Ovary (tissue), 3 donors: ENCODE measurements at regions not wholly inside any gene's neighbourhood (a gene's known extent, or its start where the extent isn't known, plus 50 kb on each side); places are given as distances from the start of the nearest gene placed in this dataset.

Source experiments
- POLR2A ChIP-seq: fragments of 450-650 bp; IDR thresholded peaks from one replicate; pipeline ENCODE4 v1.6.1; 2017; ENCODE audit warnings: antibody characterized with exemption, mild to moderate bottlenecking, moderate library complexity
- TF ChIP-seq, protein P1 (sequence below), 3 donors: fragments of 450-650 bp in 2 of 3; fragments of 200-600 bp in 1 of 3; IDR thresholded peaks; one replicate each; pipeline versions ENCODE4 v1.5.1 to v1.8.0; 2016 to 2022; ENCODE audit warnings: antibody characterized with exemption in 3 of 3, mild to moderate bottlenecking in 1 of 3
- donor health status: DM: no; HTN: no; CAD: no.

DNA sequence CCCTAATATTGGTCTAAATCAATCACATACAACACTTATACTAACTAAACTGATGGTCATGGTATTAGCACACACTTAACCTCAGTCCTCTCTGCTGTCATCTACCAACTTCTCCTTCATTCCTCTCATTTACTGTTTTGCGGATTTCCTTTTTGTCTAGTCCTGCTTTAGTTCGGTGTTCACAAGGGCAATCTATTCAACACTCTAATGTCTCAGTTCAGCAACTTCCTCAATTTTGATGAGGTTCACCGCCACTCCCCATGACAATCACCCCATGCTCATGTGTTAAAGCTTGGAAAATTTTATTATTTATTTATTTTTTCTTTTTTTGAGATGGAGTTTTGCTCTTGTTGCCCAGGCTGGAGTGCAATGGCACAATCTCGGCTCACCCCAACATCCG, 301.1 kb downstream of the PTPRC start:
- TF ChIP-seq, protein P1, sequence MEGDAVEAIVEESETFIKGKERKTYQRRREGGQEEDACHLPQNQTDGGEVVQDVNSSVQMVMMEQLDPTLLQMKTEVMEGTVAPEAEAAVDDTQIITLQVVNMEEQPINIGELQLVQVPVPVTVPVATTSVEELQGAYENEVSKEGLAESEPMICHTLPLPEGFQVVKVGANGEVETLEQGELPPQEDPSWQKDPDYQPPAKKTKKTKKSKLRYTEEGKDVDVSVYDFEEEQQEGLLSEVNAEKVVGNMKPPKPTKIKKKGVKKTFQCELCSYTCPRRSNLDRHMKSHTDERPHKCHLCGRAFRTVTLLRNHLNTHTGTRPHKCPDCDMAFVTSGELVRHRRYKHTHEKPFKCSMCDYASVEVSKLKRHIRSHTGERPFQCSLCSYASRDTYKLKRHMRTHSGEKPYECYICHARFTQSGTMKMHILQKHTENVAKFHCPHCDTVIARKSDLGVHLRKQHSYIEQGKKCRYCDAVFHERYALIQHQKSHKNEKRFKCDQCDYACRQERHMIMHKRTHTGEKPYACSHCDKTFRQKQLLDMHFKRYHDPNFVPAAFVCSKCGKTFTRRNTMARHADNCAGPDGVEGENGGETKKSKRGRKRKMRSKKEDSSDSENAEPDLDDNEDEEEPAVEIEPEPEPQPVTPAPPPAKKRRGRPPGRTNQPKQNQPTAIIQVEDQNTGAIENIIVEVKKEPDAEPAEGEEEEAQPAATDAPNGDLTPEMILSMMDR (IDR thresholded peaks at IDR 0.05), result no peak
- no peak for TF ChIP-seq POLR2A
